ENCODE measurements at regions not wholly inside any gene's neighbourhood (a gene's known extent, or its start where the extent isn't known, plus 50 kb on each side); places are given as distances from the start of the nearest gene placed in this dataset.
"Not testable (repeated sequence)": the region's sequence is repeated elsewhere in the genome, so short reads cannot be mapped to it uniquely, and the experiment has no call there.

- TF ChIP-seq, protein P1, sequence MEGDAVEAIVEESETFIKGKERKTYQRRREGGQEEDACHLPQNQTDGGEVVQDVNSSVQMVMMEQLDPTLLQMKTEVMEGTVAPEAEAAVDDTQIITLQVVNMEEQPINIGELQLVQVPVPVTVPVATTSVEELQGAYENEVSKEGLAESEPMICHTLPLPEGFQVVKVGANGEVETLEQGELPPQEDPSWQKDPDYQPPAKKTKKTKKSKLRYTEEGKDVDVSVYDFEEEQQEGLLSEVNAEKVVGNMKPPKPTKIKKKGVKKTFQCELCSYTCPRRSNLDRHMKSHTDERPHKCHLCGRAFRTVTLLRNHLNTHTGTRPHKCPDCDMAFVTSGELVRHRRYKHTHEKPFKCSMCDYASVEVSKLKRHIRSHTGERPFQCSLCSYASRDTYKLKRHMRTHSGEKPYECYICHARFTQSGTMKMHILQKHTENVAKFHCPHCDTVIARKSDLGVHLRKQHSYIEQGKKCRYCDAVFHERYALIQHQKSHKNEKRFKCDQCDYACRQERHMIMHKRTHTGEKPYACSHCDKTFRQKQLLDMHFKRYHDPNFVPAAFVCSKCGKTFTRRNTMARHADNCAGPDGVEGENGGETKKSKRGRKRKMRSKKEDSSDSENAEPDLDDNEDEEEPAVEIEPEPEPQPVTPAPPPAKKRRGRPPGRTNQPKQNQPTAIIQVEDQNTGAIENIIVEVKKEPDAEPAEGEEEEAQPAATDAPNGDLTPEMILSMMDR (IDR thresholded peaks at IDR 0.05) = no peak
- Mint-ChIP-seq H3K4me3 (ENCODE audit: unreplicated experiment) (no peak overlapping the region), H3K9me3 (ENCODE audit: unreplicated experiment) (no peaks in the 10 kb centered on the region), H3K4me1 (ENCODE audit: unreplicated experiment) (no peaks in the 10 kb centered on the region), H3K27me3 (ENCODE audit: unreplicated experiment) (no peaks in the 10 kb centered on the region), H3K27ac (ENCODE audit: unreplicated experiment) (no peak overlapping the region), H3K36me3 (ENCODE audit: unreplicated experiment) (no peaks in the 10 kb centered on the region)
- DNase-seq (ENCODE audit: extremely low spot score, unreplicated experiment) = no peak
Measured at GRCh38 chr9:25449503-25449902, 228.7 kb downstream of the TUSC1 start.

DNA sequence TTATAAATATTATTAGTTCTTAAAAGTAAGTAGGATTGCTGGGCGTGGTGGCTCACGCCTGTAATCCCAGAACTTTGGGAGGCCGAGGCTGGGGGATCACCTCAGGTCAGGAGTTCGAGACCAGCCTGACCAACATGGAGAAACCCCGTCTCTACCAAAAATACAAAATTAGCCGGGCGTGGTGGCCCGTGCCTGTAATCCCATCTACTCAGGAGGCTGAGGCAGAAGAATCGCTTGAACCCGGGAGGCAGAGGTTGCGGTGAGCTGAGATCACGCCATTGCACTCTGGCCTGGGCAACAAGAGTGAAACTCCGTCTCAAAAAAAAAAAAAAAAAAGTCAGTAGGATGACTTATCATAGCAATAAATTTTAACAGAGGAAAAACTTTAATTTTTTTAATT, 232.5 kb downstream of the TUSC1 start:
- not testable (repeated sequence) for H3K36me3 Mint-ChIP-seq (ENCODE audit: unreplicated experiment); DNase-seq (ENCODE audit: extremely low spot score, unreplicated experiment); H3K4me1 Mint-ChIP-seq (ENCODE audit: unreplicated experiment); H3K9me3 Mint-ChIP-seq (ENCODE audit: unreplicated experiment); H3K27me3 Mint-ChIP-seq (ENCODE audit: unreplicated experiment); H3K27ac Mint-ChIP-seq (ENCODE audit: unreplicated experiment); H3K4me3 Mint-ChIP-seq (ENCODE audit: unreplicated experiment)

DNA sequence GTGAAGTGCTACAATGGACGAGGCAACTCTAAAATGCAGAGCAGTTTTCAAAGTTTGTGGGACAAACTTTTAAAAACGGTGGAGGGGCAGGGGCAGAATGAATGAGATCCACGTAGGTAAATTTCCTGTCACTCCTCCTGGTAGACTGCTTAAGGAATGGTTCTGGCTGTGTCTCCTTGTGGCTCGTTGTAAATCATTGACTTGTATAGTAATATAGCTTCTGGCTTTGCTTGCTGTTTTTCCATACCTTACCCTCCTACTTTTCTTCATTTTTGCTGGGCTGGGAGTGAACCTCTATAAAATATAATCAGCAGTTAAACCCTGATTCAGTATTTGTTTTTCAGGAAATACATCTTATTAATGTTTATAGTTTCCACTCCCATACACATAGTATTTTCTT, 235.7 kb downstream of the TUSC1 start:
- TF ChIP-seq, protein P1 (IDR thresholded peaks at IDR 0.05) = no peak
- Mint-ChIP-seq H3K36me3 (ENCODE audit: unreplicated experiment) (no peaks in the 10 kb centered on the region), H3K4me1 (ENCODE audit: unreplicated experiment) (no peaks in the 10 kb centered on the region), H3K9me3 (ENCODE audit: unreplicated experiment) (no peaks in the 10 kb centered on the region), H3K27ac (ENCODE audit: unreplicated experiment) (no peak overlapping the region), H3K27me3 (ENCODE audit: unreplicated experiment) (no peaks in the 10 kb centered on the region), H3K4me3 (ENCODE audit: unreplicated experiment) (no peak overlapping the region)
- DNase-seq (ENCODE audit: extremely low spot score, unreplicated experiment) = no peak

GRCh38 chr9:25427898-25428297, 250.3 kb downstream of the TUSC1 start:
- TF ChIP-seq, protein P1 (IDR thresholded peaks at IDR 0.05) = no peak
- no peaks in the 10 kb centered on the region for H3K36me3 Mint-ChIP-seq (ENCODE audit: unreplicated experiment)
- no peak for DNase-seq (ENCODE audit: extremely low spot score, unreplicated experiment)
- H3K27me3 Mint-ChIP-seq (ENCODE audit: unreplicated experiment) = no peaks in the 10 kb centered on the region
- no peaks in the 10 kb centered on the region for H3K4me1 Mint-ChIP-seq (ENCODE audit: unreplicated experiment)
- H3K27ac Mint-ChIP-seq (ENCODE audit: unreplicated experiment) = no peak overlapping the region
- H3K4me3 Mint-ChIP-seq (ENCODE audit: unreplicated experiment) = no peak overlapping the region
- H3K9me3 Mint-ChIP-seq (ENCODE audit: unreplicated experiment) = peaks cover 15% of the 10 kb centered on the region

DNA sequence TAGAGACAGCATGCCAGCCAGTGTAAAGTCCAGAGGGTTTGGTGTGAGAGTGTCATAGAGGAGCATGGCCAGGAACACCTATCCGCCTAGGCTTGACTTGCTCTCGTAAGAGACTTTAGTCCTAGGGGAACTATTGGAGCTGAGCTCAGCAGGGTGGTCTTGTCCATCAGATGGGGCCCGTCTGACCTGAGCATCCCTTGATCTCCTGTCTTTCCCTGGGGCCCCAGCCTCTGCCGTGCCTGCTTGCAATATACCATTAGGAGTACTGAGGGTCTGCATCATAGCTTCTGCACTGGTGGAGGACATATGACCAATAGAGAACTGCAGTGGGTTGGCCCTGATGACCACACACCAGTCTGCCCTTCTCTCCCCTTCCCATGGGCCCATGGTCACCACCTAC, 251.0 kb downstream of the TUSC1 start:
- no peak for DNase-seq (ENCODE audit: extremely low spot score, unreplicated experiment)
- Mint-ChIP-seq H3K9me3 (ENCODE audit: unreplicated experiment) (peaks cover 14% of the 10 kb centered on the region), H3K4me1 (ENCODE audit: unreplicated experiment) (no peaks in the 10 kb centered on the region), H3K27me3 (ENCODE audit: unreplicated experiment) (no peaks in the 10 kb centered on the region), H3K36me3 (ENCODE audit: unreplicated experiment) (no peaks in the 10 kb centered on the region), H3K27ac (ENCODE audit: unreplicated experiment) (no peak overlapping the region), H3K4me3 (ENCODE audit: unreplicated experiment) (no peak overlapping the region)
- TF ChIP-seq, protein P1 (IDR thresholded peaks at IDR 0.05) = no peak

GRCh38 chr9:25421560-25421959, 256.7 kb downstream of the TUSC1 start:
- no peak overlapping the region for H3K27ac Mint-ChIP-seq (ENCODE audit: unreplicated experiment)
- TF ChIP-seq, protein P1 (IDR thresholded peaks at IDR 0.05) = no peak
- H3K4me1 Mint-ChIP-seq (ENCODE audit: unreplicated experiment) = no peaks in the 10 kb centered on the region
- no peak overlapping the region for H3K4me3 Mint-ChIP-seq (ENCODE audit: unreplicated experiment)
- no peaks in the 10 kb centered on the region for H3K36me3 Mint-ChIP-seq (ENCODE audit: unreplicated experiment)
- no peak for DNase-seq (ENCODE audit: extremely low spot score, unreplicated experiment)
- no peaks in the 10 kb centered on the region for H3K27me3 Mint-ChIP-seq (ENCODE audit: unreplicated experiment)
- H3K9me3 Mint-ChIP-seq (ENCODE audit: unreplicated experiment) = peaks cover 10% of the 10 kb centered on the region

Measured in osteocyte (in vitro differentiated cells).